DMS79 treated with DMSO at 0.1 percent for 48 hours (cell line): ENCODE measurements at regions not wholly inside any gene's neighbourhood (a gene's known extent, or its start where the extent isn't known, plus 50 kb on each side); places are given as distances from the start of the nearest gene placed in this dataset.
A peak's percentile ranks its signal among the peaks of the same experiment; 100 is the strongest.
"Not testable (repeated sequence)": the region's sequence is repeated elsewhere in the genome, so short reads cannot be mapped to it uniquely, and the experiment has no call there.

ENCODE experiments used
- DNase-seq: peaks from one replicate; lab custom pipeline; 2025; lab: John Stamatoyannopoulos, UW

DNA sequence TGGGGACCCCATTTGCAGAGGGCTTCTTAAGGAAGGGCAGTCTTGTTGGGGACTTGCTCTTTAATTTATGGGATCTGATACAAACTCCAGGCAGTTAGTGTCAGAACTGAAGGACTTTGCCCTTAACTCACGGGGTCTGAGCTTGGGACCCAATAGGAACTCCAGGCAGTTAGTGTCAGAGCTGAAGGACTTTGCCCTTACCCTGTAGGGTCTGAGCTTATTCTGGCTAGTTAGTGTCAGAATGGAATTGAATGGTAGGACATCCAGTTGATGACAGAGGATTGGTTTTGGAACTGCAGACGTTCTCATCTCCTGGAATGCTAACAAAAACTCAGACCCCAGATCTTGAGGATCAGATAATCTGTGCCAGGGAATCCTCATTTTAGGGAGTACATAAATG, 256.9 kb upstream of the COPS8 start:
- no peak for DNase-seq

DNA sequence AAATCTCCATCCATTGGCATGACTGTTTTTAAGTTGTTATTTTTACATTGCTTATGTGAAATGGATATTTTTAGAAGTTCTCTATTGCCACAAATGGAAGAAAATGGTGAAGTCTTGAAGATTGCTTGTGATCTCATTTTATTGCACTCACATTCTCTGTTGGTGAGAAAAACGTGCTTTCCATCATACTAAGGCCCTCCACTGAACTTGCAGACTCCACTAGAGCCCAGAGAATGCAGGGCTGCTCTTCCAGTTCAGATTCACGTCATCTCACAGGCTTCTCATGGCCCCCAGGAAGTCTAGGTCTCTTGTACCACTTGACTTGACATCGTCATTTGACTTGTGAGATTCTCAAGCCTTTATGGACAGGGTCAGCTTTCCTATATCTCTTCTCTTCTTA, 254.8 kb upstream of the COPS8 start:
- no peak for DNase-seq

DNA sequence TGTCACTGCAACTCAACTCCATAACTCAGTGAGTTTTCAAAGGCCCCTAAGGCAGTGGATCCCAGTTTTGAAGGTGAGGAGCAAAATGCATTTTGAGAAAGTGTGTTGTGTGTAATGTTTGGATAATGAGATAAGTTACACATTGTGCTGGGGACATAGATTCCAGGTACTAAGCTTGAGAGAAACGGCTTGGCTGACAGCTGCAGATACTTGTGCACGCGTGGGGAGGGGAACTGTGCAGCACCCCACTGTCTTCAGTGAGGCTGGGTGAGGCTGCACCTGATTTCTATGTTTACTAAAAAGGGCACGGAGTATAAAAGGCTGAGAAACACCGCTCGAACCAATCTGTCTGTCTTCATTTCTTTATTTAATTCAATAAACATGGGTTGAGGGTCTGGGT, 254.0 kb upstream of the COPS8 start:
- no peak for DNase-seq

DNA sequence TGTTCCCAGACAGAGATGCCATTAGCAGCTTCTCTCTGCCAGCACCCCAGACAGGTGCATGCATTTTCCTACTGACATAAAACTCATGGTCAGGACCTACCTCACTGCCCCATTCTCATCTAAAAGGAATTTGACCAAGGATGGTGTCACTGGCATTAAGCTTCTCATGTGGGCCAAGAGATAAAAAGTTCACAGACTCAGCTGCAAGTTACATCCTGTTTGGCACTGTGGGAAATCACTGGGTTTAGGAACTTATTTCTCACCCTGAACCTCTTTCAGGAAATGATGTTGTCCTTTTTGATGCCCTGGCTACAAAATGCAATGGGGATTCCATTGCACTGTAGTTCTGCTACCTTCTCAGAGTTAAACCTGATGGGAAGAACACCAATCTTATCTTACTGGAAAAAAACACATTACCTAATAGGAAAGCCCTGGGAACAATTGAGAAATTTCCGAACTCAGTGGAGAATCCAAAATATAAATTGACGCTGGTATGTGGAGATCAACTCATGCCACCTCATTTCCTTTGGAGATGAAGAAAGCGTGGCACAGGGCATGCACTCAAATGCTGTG, 252.1 kb upstream of the COPS8 start:
- no peak for DNase-seq

DNA sequence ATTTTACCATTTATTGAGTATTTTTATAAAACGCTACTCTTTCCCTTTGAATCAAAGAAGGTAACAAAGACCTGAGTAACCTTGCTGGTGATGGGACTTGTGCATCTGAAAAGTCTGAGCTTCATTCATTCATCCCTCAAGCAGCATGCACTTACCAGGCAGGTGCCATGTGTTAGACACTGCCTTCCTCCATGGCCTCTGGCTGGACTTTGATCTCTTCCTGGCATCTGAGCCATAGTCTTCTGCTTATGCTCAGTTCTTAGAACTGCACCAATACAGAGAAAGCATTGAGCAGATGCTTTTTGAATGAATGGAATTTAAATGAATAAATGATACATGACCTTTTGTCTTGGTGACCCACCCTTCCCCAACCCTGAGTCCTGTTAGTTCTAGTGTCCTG, 251.4 kb upstream of the COPS8 start:
- DNase-seq = no peak

DNA sequence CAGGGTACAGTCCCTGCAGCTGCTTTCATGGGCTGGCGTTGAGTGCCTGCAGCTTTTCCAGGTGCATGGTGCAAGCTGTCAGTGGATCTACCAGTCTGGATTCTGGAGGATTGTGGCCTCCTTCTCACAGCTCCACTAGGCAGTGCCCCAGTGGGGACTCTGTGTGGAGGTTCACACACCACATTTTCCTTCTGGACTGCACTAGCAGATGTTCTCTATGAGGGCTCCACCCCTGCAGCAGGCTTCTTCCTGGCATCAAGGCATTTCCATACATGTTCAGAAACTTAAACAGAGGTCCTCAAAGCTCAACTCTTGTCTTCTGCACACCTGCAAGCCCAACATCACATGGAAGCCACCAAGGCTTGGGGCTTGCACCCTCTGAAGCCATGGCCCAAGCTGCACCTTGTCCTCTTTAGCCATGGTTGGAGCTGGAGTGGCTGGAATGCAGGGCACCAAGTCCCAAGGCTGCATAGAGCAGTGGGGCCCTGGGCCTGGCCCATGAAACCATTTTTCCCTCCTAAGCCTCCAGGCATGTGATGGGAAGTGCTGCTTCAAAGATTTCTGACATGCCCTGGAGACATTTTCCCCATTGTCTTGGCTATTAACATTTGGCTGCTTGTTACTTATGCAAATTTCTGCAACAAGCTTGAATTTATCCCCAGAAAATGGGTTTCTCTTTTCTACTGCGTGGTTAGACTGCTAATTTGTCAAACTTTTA, 250.2 kb upstream of the COPS8 start:
- no peak for DNase-seq

DNA sequence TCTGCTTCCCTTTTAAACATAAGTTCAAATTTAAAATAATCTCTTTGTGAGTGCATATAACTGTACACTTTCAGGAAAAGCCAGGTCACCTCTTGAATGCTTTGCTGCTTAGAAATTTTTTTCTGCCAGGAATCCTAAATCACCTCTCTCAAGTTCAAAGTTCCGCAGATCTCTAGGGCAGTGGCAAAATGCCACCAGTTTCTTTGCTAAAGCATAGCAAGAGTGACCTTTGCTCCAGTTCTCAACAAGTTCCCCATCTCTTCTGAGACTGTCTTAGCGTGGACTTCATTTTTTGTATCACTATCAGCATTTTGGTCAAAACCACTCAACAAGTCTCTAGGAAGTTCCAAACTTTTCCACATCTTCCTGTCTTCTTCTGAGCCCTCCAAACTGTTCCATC, 249.7 kb upstream of the COPS8 start:
- DNase-seq = not testable (repeated sequence)

DNA sequence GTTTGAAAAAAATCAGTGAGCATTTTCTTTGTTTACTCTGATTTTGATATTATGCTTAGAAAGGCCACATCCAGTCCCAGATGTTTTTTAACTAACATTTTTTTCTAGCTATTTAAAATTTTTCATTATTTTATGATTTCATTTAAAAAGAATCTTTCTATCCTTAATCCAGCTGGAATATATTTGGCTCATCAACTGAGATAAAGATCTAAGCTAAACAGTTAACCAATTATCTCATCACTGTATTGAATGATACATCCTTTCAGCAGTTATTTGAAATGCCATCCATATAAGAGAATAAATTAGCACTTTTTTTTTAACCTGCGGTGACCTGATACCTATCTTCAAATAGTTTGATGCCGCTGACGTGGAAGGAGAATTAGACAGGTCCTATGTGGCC, 245.5 kb upstream of the COPS8 start:
- no peak for DNase-seq

DNA sequence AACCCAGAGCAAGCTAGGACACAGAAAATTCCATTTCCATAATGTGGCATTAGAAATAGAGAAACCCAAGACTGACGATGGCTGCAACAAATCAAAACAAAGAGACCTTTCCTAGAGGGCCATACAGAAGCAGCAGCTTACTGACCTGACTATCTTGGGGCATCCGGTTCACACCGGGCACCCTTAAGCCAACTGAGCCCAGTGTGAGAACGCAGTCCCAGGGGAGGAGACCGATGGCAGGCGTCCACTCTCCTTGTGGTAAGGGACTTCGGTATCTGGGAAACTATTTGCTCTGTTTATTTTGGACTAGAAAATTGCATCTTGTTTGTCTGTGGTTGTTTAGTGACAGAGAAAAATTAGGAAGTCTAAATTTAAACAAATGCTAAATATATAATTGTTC, 244.8 kb upstream of the COPS8 start:
- no peak for DNase-seq

DNA sequence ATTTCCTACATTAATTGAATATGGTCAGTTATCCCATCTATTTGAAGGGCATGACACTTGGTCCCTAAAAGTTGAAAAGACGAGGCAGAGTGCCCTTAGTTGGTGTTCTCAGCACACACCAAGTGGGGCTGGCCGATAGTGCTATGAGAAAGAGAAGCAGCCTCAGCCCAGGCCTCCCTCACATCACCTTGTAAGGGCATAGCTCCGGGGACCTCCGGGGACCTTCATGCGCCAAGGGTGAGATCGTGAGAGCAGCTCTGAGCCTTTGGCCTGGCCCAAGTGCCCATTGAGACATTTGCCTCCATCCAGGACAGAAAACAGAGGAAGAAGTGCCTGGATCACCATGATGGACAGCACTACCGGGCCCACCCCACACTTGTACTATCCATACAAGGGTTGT, 244.3 kb upstream of the COPS8 start:
- no peak for DNase-seq

DNA sequence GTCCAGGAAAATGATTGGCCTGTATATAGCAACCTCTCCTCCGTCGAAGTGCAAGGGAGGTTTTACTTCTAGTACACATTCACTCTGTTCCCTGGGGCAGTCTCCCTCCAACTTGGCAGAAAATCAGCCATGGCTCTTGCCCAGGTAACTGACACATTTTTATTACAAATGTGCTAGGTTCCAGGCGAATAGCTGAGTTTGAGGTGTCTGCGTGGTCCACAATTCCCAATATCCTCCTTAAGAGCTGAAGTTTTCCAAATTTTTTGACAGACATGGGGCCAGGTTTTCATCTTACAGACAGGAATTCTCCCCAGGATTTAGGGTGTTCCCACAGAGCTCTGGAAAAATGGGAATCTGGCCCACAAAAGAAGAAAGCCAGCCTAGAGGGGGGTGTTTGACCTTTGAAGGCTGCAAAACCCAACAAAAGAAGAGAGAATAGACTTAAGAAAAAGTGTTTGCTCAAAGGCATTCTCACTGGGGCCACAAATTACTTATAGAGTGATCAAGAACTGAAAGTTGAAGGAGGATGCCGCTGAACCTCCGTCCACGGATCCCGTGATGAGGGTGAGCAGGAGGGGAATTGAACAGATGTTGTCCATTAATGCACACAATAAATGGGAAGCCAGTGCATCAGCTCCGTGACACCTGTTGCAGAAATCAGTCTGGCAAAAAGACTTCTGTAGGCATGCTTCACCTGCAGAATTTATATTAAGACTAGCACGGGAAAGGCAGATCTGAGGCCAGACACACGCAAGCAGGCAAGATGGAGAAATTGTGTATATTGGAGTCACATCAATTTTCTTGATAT, 242.3 kb upstream of the COPS8 start:
- no peak for DNase-seq

DNA sequence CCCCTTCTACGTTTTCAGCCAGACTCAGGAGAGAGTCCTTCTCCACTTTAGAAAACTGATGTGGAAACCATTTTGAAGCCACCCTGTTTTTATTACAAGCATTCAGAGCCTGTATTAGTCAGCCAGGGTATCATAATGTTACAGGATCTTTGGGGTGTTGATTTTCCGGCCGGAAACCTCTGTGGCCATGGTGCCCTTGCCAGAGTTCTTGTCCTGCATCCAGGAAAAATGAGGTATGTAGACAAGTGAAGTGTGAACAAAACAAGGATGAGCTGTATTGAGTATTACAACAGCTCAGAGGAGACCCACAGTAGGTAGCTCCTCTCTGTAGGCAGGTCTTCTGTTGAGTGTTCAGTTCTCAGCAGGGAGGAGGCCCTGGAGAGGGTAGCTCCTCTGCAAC, 241.0 kb upstream of the COPS8 start:
- no peak for DNase-seq

DNA sequence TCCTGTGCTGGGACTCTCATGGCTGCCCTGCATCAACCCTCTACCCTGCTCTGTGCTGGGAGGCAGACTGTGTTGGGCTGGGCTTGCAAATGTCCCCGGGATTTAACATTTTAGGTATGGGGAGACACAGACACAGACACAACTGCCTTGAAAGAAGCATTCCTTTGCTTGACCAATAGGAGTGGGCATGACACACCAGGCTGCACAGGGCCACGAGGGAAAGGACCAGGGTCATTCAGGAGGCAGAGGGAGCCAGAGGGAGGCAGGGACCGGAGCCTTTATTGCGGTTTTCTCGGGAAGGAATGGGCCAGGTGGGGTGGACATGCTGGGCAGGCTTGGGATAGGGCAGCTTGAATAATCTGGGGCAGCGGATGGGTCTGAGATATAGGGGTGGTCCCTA, 238.7 kb upstream of the COPS8 start:
- DNase-seq = no peak

DNA sequence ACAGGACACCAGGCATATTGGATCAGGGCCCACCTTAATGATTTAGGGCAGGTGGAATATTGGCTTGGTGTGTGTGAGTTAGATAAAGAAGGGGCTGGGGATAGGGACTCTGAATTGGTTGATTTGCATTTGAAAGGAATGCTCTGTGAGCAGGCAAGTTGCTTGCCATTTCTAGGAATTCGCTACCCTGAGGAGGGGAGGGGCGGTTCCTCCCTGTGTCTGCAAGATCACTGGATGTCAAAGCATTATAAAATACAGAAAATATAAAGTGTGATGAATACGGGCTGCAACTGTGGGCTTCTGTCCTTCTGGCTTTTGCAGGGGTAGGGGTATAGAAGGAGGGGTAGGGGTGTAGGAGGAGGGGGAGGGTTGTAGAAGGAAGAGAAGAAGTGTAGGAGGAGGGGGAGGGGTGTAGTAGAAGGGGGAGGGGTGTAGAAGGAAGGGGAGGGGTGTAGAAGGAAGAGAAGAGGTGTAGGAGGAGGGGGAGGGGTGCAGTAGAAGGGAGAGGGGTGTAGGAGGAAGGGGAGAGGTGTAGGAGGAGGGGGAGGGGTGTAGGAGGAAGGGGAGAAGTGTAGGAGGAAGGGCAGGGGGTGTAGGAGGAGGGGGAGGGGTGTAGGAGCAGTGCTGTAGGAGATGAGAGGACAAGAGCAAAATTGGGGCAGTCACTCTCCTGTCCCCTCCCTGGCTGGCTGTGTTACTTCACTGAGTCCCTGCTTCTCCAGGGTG, 238.0 kb upstream of the COPS8 start:
- DNase-seq = no peak

DNA sequence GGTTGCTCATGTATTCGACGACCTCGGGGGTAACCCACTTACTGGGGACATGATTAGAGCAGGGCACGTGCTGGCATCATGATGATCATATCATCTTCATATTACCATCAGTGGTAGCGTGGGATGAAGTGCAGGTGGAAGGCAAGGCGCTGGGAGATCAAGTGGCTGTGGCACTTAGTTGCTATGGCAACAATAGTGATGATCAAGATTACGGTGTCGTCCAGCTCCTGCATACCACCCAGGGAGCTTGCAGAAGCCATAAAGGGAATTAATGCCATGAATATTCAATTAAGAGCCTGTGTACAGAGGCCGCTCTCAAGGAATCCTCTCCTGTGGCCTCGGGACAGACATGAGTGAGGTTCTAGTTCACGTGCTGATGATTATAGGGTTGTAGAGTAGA, 237.2 kb upstream of the COPS8 start:
- DNase-seq = peak; percentile 93

DNA sequence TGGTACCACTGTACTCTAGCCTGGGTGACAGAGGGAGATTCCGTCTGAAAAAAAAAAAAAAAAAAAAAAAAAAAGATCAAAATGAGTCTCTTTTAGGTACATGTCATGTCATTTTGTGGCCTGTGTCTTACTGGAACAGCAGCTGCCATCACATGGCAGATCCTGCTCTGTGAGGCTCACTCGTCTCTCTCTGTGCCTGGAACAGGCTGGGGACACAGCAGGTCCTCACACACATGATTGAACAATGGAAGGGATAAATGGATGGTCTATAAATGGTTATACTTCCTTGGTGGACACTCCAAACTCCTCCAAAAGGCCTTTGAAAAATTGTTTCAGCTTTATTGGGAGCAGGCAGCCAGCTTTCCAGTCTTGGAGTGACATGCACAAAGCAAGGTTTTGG, 236.2 kb upstream of the COPS8 start:
- no peak for DNase-seq

DNA sequence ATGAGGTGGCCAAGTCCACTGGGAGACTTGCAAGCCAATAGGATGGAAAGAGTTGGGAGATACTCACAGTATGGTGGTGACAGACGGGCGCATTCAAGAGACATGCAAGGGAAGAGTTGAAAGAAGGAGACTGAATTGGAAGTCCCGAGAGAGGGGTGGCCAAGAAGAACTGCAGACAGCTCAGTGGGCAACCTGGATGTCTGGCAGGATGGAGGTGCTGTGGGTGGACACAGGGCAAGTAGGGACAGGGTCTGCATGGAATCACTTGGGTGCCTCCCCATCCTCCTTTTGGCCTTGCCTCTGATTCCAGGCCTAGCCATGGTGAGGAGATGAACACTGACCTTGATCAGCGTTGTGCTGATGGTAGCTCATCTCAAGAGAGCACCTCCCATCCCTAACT, 235.7 kb upstream of the COPS8 start:
- no peak for DNase-seq

DNA sequence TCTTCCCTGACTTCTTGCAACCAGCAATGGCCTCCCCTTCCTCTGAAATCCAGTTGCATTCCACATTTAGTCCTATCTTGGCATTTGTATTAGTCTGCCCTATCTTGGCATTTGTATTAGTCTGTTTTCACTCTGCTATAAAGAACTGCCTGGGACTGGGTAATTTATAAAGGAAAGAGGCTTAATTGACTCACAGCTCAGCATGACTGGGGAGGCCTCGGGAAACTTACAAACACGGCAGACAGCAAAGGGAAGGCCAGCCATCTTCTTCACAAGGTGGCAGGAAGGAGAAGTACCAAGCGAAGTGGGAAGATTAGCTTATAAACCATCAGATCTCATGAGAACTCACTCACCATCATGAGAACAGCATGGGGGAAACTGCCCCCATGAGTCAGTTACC, 234.5 kb upstream of the COPS8 start:
- DNase-seq = no peak

DNA sequence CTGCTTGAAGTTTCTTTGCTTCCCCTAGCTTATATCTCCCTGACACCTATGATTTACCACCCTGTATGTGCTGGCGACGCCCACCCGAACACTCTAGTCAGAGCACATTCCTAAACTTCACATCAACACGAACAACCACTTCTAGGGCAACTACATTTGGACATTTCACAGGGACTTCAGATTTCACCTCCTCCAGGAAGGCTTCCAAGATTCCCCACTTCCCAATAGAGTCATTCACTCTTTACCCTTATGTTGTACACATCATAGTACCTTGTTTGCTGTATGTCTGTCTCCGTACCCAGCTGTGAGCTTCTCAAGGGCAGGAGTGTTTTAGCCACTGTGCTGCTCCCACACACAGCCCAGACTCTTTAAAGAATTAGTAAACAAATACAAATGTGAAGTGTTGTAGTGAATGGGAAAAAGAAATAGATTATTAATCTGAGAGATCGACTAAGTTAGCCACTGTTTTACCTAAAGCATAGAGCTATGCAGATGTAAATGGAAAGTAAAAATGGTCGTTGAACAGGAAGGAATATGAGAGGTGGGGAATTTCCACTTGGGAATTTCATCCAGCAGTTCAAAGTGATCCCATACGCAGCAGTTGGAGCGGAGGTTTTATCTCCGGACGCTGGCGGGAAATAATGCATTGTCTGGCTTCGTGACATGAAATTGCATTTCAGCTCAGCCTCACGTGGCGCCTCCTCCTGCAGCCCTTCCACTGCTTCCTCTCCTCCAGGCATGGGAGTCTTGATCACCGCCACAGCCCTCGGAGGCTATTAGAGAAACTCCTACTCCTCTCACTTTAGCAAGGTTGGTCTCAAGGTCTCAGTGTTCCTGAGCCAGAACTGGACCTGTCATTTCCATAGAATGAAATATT, 233.4 kb upstream of the COPS8 start:
- DNase-seq = no peak

DNA sequence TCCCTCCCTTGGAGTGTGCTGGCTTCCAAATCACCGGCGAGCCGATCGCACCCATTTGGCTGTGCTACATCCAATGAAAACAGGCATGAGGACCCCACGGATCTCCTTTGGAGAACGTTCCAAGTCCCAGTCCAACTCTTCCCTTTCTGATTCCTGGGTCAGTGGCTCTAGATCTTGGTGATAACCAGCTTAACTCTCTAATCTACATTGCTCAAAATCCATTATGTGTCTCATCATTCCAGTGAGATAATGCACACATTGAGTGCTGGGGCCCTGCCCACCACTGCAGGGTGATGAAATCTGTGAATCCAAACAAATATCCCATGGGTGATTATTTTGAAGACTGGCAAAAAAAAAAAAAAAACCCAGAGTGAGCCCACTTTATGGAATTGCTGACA, 232.7 kb upstream of the COPS8 start:
- no peak for DNase-seq

DNA sequence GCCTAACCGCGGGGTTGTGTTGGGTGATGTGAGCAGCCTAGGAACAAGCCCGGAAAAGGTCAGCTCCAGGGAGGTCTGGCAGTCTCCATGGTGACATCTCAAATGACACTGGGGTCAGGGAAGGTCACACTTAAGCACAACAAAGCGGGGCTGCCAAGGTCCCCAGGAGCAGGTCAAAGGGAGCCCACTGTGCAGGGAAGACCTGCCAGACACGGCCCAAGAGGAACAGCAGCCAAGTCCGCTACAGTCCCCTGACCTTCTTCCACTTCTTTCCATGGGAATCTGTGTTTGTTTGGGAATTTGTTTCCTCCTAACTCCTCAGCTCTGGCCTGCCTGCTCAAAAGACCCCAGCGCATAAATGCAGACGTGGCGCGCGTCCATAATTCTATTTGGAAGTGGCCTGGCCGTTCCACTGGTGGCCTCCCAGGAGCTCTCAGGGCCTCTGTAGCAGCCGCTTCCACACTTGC, 232.1 kb upstream of the COPS8 start:
- DNase-seq = no peak
